GM18519 (cell line): ENCODE measurements at regions not wholly inside any gene's neighbourhood (a gene's known extent, or its start where the extent isn't known, plus 50 kb on each side); places are given as distances from the start of the nearest gene placed in this dataset.
A peak's percentile ranks its signal among the peaks of the same experiment; 100 is the strongest.

Experiments used
- ATAC-seq: cut with Tn5 transposase; IDR thresholded peaks from one replicate; pipeline ENCODE4 v1.9.1; 2021; ENCODE audit warnings: mild to moderate bottlenecking, moderate library complexity; ENCODE audit not compliant: unreplicated experiment, low FRiP score

- ATAC-seq, result no peak
Measured at GRCh38 chr16:27123795-27124409, 57.2 kb downstream of the C16orf82 start.

- ATAC-seq, result no peak
Measured at GRCh38 chr16:27127308-27127707, 60.6 kb downstream of the C16orf82 start.

- ATAC-seq, result no peak
Measured at GRCh38 chr16:27129401-27129800, 62.7 kb downstream of the C16orf82 start.

- no peak for ATAC-seq
Measured at GRCh38 chr16:27138257-27138656, 65.1 kb upstream of the KDM8 start.

GRCh38 chr16:27145630-27146029 lies 57.7 kb upstream of the KDM8 start:
- ATAC-seq, result no peak

GRCh38 chr16:27149986-27150385 lies 53.3 kb upstream of the KDM8 start:
- peak; percentile 84 for ATAC-seq

- no peak for ATAC-seq
Measured at GRCh38 chr16:27152121-27152520, 51.2 kb upstream of the KDM8 start.

GRCh38 chr16:27152801-27153200 lies 50.5 kb upstream of the KDM8 start:
- ATAC-seq, result no peak
